Choroid plexus epithelial cell (primary cell): ENCODE measurements at regions not wholly inside any gene's neighbourhood (a gene's known extent, or its start where the extent isn't known, plus 50 kb on each side); places are given as distances from the start of the nearest gene placed in this dataset.

ENCODE experiments used
- DNase-seq: peaks from one replicate; pipeline ENCODE4 v3.0.0-alpha.2; 2010; ENCODE audit warnings: low read depth
- H3K4me3 ChIP-seq: 2 replicates; pipeline ENCODE4 v1.5.1; 2011; ENCODE audit warnings: low read depth, mild to moderate bottlenecking, control low read depth, low read length, moderate library complexity
- TF ChIP-seq, protein P1 (sequence below): conservative IDR thresholded peaks from 2 replicates; pipeline ENCODE4 v1.5.1; 2011; ENCODE audit warnings: low read depth, mild to moderate bottlenecking, control low read depth, inconsistent platforms, low read length, moderate library complexity

DNA sequence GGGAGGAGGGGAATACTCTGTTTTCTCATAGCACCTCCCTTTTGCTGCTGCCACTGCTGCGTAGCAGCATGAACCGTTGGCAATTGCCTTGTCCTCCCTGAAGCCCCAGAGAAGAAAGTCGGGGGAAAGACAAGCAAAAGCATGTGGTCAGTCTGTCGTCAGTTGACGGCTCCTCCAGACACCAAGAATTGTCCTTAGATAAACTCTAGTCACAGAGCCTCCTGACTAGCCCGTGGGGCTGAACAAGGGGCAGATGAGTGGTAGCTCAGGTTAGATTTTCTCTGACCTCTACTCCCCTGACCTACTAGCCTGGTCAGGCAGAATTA is 126.4 kb upstream of the HSD17B12 start:
- no peak for DNase-seq
- TF ChIP-seq, protein P1, sequence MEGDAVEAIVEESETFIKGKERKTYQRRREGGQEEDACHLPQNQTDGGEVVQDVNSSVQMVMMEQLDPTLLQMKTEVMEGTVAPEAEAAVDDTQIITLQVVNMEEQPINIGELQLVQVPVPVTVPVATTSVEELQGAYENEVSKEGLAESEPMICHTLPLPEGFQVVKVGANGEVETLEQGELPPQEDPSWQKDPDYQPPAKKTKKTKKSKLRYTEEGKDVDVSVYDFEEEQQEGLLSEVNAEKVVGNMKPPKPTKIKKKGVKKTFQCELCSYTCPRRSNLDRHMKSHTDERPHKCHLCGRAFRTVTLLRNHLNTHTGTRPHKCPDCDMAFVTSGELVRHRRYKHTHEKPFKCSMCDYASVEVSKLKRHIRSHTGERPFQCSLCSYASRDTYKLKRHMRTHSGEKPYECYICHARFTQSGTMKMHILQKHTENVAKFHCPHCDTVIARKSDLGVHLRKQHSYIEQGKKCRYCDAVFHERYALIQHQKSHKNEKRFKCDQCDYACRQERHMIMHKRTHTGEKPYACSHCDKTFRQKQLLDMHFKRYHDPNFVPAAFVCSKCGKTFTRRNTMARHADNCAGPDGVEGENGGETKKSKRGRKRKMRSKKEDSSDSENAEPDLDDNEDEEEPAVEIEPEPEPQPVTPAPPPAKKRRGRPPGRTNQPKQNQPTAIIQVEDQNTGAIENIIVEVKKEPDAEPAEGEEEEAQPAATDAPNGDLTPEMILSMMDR = no peak
- no peak overlapping the region for H3K4me3 ChIP-seq

DNA sequence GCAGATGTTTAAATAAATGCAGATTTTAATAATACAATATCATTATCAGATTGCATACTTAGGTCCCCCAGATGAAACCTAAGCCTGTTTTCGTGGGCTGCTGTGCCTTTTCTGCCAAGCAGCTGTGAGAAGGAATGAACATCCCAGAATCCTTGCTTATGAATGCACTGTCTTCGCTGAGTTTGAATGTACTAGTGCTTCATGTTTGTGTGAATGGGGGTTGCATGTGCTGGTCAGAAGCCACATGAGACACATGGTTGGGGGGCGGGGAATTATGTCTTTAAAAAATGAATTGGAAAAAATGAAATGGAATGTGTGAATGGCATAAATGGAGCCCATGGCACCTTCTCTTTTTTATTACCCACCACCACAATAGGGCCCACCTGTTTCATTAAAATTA is 125.4 kb upstream of the HSD17B12 start:
- TF ChIP-seq, protein P1 = no peak
- no peak overlapping the region for H3K4me3 ChIP-seq
- no peak for DNase-seq

DNA sequence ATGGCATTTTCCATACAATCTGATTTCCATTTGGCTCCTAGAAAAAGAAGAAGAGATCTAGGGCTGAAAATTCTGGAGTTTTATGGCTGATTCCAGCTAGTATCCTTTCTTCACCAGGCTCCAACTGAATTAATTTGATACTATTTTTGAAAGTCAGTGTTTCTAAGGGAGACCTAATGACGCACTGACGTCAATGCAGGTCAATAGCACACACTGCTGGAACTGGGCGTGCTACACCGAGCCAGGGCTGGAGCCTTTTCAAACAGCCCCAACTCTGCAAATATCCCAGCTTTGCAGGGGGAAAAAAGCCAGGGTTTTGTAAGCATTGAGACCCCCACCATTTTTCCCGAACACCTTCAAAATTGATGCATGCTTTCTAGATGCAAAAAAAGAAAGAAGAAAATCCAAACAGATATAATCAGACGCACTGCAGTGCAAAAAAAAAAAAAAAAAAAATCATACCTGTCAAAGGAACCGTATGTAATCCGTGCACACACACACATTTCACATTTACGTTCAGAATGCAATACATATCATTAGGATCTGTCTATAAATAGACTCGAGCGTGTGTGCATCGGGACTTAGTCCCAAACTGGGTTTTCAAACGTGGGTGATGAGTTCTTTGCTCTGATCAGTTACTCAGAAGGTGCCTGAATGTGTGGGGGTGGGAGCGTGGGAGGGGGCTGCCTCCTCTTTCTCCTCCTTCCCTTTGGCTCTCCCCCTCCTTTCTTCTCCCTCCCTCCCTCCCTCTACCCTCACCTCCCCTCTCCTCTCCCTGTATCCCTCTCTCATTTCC is 124.5 kb upstream of the HSD17B12 start:
- TF ChIP-seq, protein P1 = no peak
- no peak overlapping the region for H3K4me3 ChIP-seq
- DNase-seq = peak; percentile 83

DNA sequence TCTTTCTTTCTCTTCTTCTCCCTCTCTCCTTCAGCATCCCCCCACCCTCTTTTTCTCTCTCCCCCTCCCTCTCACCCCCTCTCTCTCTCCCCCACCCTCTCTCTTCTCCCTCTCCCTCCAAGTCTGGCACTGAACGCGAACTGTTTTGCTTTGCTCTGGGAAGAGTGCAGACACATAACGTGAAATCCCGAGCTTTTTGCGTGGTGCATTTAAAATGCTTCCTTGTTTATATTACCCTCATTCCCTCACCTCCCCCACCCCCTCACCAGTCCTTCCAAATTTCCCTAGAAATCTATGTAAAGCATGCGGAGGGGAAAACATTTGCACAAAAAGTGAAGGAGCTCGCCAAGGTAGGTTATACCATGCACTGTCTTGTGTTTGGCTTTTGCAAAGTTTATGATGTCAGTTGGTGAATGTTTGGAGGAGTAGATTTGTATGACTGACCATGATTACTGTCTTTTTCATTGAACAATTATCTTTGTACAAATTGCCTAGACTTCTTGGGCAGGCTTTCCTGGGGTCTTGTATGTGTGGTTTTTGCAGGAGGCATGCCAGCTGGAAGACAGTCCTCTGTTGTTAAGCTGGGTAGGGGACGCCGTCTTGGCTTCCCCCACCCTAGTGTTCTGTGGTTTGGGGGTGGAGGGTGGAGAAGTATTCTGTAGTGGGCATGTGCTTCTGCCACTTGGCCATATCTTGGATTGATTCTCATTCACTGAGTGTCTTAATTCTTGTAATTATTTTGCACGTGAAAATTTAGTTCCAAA is 123.7 kb upstream of the HSD17B12 start:
- no peak overlapping the region for H3K4me3 ChIP-seq
- DNase-seq = no peak
- TF ChIP-seq, protein P1 = no peak

DNA sequence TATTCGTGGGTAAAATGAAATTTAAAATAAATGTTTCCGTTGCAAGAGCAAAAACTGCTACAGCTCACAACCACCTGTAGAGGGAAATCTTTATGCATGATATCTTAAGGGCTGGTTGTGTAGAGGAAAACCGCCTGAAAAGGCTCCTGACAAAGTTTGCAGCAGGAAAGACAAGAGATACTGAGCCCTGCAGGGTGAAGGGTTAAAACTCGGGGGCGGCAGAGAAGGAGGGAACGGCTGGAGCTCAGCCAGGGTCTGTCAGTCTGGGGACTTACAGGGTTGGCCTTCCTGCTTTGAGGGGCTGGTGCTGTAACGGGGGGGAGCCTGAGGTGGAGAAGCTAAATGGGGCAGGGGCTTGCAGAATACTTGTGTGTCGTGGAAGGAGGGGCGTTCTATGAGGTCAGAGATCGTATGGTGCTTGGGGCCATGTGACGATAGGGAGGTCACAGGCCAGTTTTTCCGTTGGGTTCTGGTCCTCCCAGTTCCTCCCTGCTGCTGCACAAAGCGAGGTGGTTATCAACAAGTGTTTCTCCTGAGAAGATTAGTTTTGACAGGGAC is 122.9 kb upstream of the HSD17B12 start:
- TF ChIP-seq, protein P1 = peak; percentile 49
- H3K4me3 ChIP-seq = no peak overlapping the region
- peak; percentile 60 for DNase-seq

DNA sequence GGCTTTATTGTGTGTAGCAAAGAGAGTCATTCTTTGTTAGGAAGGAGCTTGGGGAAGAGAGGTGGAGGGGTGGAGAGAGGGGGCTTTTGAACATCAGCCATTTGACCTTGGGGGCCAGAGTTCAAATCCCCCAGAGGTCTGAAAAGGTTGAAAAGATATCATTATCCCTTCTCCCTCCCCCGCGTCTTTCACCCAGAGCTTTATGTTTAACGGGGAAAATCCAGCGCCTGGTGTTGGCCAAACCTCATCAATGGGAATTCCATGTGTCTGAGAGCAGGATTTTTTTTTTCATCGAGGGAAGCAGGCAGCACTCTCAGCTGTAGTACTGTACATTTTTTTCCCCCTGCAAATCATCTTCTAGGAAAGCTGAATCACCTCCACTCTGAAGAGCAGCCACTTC is 122.4 kb upstream of the HSD17B12 start:
- TF ChIP-seq, protein P1 = no peak
- no peak overlapping the region for H3K4me3 ChIP-seq
- no peak for DNase-seq
